Activated T-cell treated with anti-CD3 and anti-CD28 coated beads, Interleukin-2, amount 50 U/mL, for 24 hours (primary cell): ENCODE measurements at regions not wholly inside any gene's neighbourhood (a gene's known extent, or its start where the extent isn't known, plus 50 kb on each side); places are given as distances from the start of the nearest gene placed in this dataset.

ENCODE experiments used
- DNase-seq: peaks from one replicate; pipeline ENCODE4 v3.0.0-alpha.2; 2020
- H3K27ac Mint-ChIP-seq: 2 replicates; pipeline ENCODE4 v1.8.0; 2020; ENCODE audit warnings: mild to moderate bottlenecking, mixed read lengths
- H3K27me3 Mint-ChIP-seq: 2 replicates; pipeline ENCODE4 v1.8.0; 2020; ENCODE audit warnings: mixed read lengths
- H3K36me3 Mint-ChIP-seq: 2 replicates; pipeline ENCODE4 v1.8.0; 2020; ENCODE audit warnings: low read depth, mixed read lengths
- H3K4me1 Mint-ChIP-seq: 2 replicates; pipeline ENCODE4 v1.8.0; 2020; ENCODE audit warnings: low read depth, mixed read lengths
- H3K4me3 Mint-ChIP-seq: 2 replicates; pipeline ENCODE4 v1.8.0; 2020; ENCODE audit warnings: mild to moderate bottlenecking, moderate library complexity, mixed read lengths
- H3K9me3 Mint-ChIP-seq: 2 replicates; pipeline ENCODE4 v1.8.0; 2020; ENCODE audit warnings: mixed read lengths

GRCh38 chr13:50585674-50586413, 257.6 kb downstream of the DLEU7 start:
- peaks cover 11% of the 10 kb centered on the region for H3K4me1 Mint-ChIP-seq
- no peak for DNase-seq
- no peak overlapping the region for H3K4me3 Mint-ChIP-seq
- no peak overlapping the region for H3K27ac Mint-ChIP-seq
- H3K27me3 Mint-ChIP-seq: no peaks in the 10 kb centered on the region
- no peaks in the 10 kb centered on the region for H3K36me3 Mint-ChIP-seq
- no peaks in the 10 kb centered on the region for H3K9me3 Mint-ChIP-seq

- DNase-seq: no peak
- Mint-ChIP-seq H3K9me3 (no peaks in the 10 kb centered on the region), H3K36me3 (no peaks in the 10 kb centered on the region), H3K27me3 (no peaks in the 10 kb centered on the region), H3K27ac (no peak overlapping the region), H3K4me1 (peaks cover 8% of the 10 kb centered on the region), H3K4me3 (no peak overlapping the region)
Observed at GRCh38 chr13:50586414-50587083, 256.9 kb downstream of the DLEU7 start.

GRCh38 chr13:50587115-50587514, 256.4 kb downstream of the DLEU7 start:
- Mint-ChIP-seq H3K36me3 (no peaks in the 10 kb centered on the region), H3K27me3 (no peaks in the 10 kb centered on the region), H3K27ac (no peak overlapping the region), H3K9me3 (no peaks in the 10 kb centered on the region), H3K4me1 (peaks cover 8% of the 10 kb centered on the region), H3K4me3 (no peak overlapping the region)
- no peak for DNase-seq

- no peaks in the 10 kb centered on the region for H3K9me3 Mint-ChIP-seq
- H3K4me3 Mint-ChIP-seq: no peak overlapping the region
- H3K4me1 Mint-ChIP-seq: peaks cover 11% of the 10 kb centered on the region
- no peak for DNase-seq
- no peaks in the 10 kb centered on the region for H3K36me3 Mint-ChIP-seq
- no peaks in the 10 kb centered on the region for H3K27me3 Mint-ChIP-seq
- H3K27ac Mint-ChIP-seq: no peak overlapping the region
Observed at GRCh38 chr13:50587645-50588373, 255.7 kb downstream of the DLEU7 start.

GRCh38 chr13:50588491-50589130, 254.9 kb downstream of the DLEU7 start:
- Mint-ChIP-seq H3K4me3 (no peak overlapping the region), H3K27me3 (no peaks in the 10 kb centered on the region), H3K4me1 (peaks cover 19% of the 10 kb centered on the region), H3K36me3 (no peaks in the 10 kb centered on the region), H3K9me3 (no peaks in the 10 kb centered on the region), H3K27ac (no peak overlapping the region)
- no peak for DNase-seq

- no peaks in the 10 kb centered on the region for H3K27me3 Mint-ChIP-seq
- no peak overlapping the region for H3K4me3 Mint-ChIP-seq
- H3K4me1 Mint-ChIP-seq: peaks cover 22% of the 10 kb centered on the region
- H3K27ac Mint-ChIP-seq: no peak overlapping the region
- no peak for DNase-seq
- H3K36me3 Mint-ChIP-seq: no peaks in the 10 kb centered on the region
- no peaks in the 10 kb centered on the region for H3K9me3 Mint-ChIP-seq
Observed at GRCh38 chr13:50589139-50589538, 254.4 kb downstream of the DLEU7 start.

GRCh38 chr13:50589651-50590054, 253.8 kb downstream of the DLEU7 start:
- Mint-ChIP-seq H3K27me3 (no peaks in the 10 kb centered on the region), H3K4me1 (peaks cover 27% of the 10 kb centered on the region)
- no peak for DNase-seq

GRCh38 chr13:50592412-50593155, 250.9 kb downstream of the DLEU7 start:
- no peak overlapping the region for H3K4me3 Mint-ChIP-seq
- no peak overlapping the region for H3K27ac Mint-ChIP-seq
- H3K36me3 Mint-ChIP-seq: no peaks in the 10 kb centered on the region
- no peaks in the 10 kb centered on the region for H3K9me3 Mint-ChIP-seq
- DNase-seq: no peak
- H3K27me3 Mint-ChIP-seq: no peaks in the 10 kb centered on the region
- H3K4me1 Mint-ChIP-seq: peaks cover 40% of the 10 kb centered on the region

More at GRCh38 chr13:50589651-50590054, 253.8 kb downstream of the DLEU7 start:
- Mint-ChIP-seq H3K36me3 (no peaks in the 10 kb centered on the region), H3K4me3 (no peak overlapping the region), H3K9me3 (no peaks in the 10 kb centered on the region), H3K27ac (no peak overlapping the region)

GRCh38 chr13:50593207-50593606, 250.3 kb downstream of the DLEU7 start:
- Mint-ChIP-seq H3K4me1 (peaks cover 40% of the 10 kb centered on the region), H3K9me3 (no peaks in the 10 kb centered on the region), H3K27ac (peak overlapping the region; percentile 13), H3K36me3 (no peaks in the 10 kb centered on the region), H3K4me3 (no peak overlapping the region), H3K27me3 (no peaks in the 10 kb centered on the region)
- no peak for DNase-seq

- Mint-ChIP-seq H3K9me3 (no peaks in the 10 kb centered on the region), H3K27me3 (no peaks in the 10 kb centered on the region), H3K4me3 (peak overlapping the region; percentile 57), H3K27ac (peak overlapping the region; percentile 80), H3K4me1 (peaks cover 32% of the 10 kb centered on the region), H3K36me3 (no peaks in the 10 kb centered on the region)
- peak; percentile 48 for DNase-seq
Observed at GRCh38 chr13:50594276-50595051, 249.0 kb downstream of the DLEU7 start.

- Mint-ChIP-seq H3K4me1 (peaks cover 32% of the 10 kb centered on the region), H3K9me3 (no peaks in the 10 kb centered on the region), H3K27me3 (no peaks in the 10 kb centered on the region), H3K4me3 (no peak overlapping the region), H3K27ac (peak overlapping the region; percentile 80), H3K36me3 (no peaks in the 10 kb centered on the region)
- DNase-seq: no peak
Observed at GRCh38 chr13:50595196-50595595, 248.3 kb downstream of the DLEU7 start.

GRCh38 chr13:50596156-50596555, 247.3 kb downstream of the DLEU7 start:
- H3K27me3 Mint-ChIP-seq: no peaks in the 10 kb centered on the region
- no peaks in the 10 kb centered on the region for H3K9me3 Mint-ChIP-seq
- H3K4me3 Mint-ChIP-seq: no peak overlapping the region
- no peak overlapping the region for H3K27ac Mint-ChIP-seq
- no peak for DNase-seq
- H3K4me1 Mint-ChIP-seq: peaks cover 32% of the 10 kb centered on the region
- H3K36me3 Mint-ChIP-seq: no peaks in the 10 kb centered on the region

- H3K36me3 Mint-ChIP-seq: no peaks in the 10 kb centered on the region
- H3K4me1 Mint-ChIP-seq: peaks cover 32% of the 10 kb centered on the region
- H3K9me3 Mint-ChIP-seq: no peaks in the 10 kb centered on the region
- no peaks in the 10 kb centered on the region for H3K27me3 Mint-ChIP-seq
- no peak for DNase-seq
- no peak overlapping the region for H3K27ac Mint-ChIP-seq
- no peak overlapping the region for H3K4me3 Mint-ChIP-seq
Observed at GRCh38 chr13:50596776-50597203, 246.7 kb downstream of the DLEU7 start.
